ENCODE measurements at regions not wholly inside any gene's neighbourhood (a gene's known extent, or its start where the extent isn't known, plus 50 kb on each side); places are given as distances from the start of the nearest gene placed in this dataset.
A peak's percentile ranks its signal among the peaks of the same experiment; 100 is the strongest.

DNA sequence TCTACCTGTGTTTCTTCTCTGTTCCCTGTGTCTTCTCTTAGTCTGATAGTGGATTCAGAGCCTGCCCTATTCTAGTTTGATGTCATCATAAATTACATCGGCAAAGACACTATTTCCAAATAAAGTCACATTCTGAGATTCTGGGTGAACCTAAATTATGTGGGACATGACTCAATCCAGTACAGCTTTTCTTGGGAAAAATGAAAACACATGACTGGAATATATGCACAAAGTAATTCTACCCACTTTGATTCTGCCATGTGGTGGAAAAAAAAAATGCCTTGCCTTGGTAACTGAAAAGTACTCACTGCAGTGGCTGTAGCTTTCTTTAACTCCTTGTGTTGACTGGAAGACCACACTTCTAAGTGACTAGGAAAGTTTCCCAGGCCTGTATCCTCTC is 73.7 kb downstream of the LRATD1 start:
- Histone ChIP-seq H3K27ac (replicated peaks in 1 of 4) (no peak overlapping the region), H3K27me3 (no peaks in the 10 kb centered on the region), H3K36me3 (no peaks in the 10 kb centered on the region), H3K4me3 (no peak overlapping the region), H3K9me3 (no peaks in the 10 kb centered on the region), H3K4me1 (no peaks in the 10 kb centered on the region)
- WGBS, result 100% methylated on average over 1 of the region's 1 CpG
- intact Hi-C loops (cut with DNase I), result no loop called here
- DNase-seq (ENCODE audit: extremely low spot score), result no peak
- TF ChIP-seq POLR2AphosphoS5 (IDR thresholded peaks at IDR 0.05), result no peak
- TF ChIP-seq EP300 (IDR thresholded peaks at IDR 0.05), result no peak
- no peak for TF ChIP-seq POLR2A (IDR thresholded peaks at IDR 0.05; ENCODE audit: low read depth)
- no peak for TF ChIP-seq CTCF (IDR thresholded peaks at IDR 0.05)

GRCh38 chr2:14712111-14712510 is 79.6 kb downstream of the LRATD1 start:
- no peaks in the 10 kb centered on the region for H3K9me3 ChIP-seq
- TF ChIP-seq POLR2AphosphoS5 (IDR thresholded peaks at IDR 0.05), result no peak
- TF ChIP-seq POLR2A (IDR thresholded peaks at IDR 0.05; ENCODE audit: low read depth), result no peak
- TF ChIP-seq CTCF (IDR thresholded peaks at IDR 0.05), result no peak
- TF ChIP-seq EP300 (IDR thresholded peaks at IDR 0.05), result no peak
- no peak overlapping the region for H3K27ac ChIP-seq (replicated peaks in 1 of 4)
- H3K36me3 ChIP-seq, result no peaks in the 10 kb centered on the region
- no peak overlapping the region for H3K4me3 ChIP-seq
- H3K27me3 ChIP-seq, result no peaks in the 10 kb centered on the region
- 33% methylated on average over 5 of the region's 5 CpGs for WGBS
- peaks cover 0 to 14% (median 13%) of the 10 kb centered on the region in 4 donors for H3K4me1 ChIP-seq
- DNase-seq (ENCODE audit: extremely low spot score), result no peak
- intact Hi-C loops (cut with DNase I), result no loop called here

- TF ChIP-seq POLR2AphosphoS5 (IDR thresholded peaks at IDR 0.05) (no peak), EP300 (IDR thresholded peaks at IDR 0.05) (no peak), POLR2A (IDR thresholded peaks at IDR 0.05; ENCODE audit: low read depth) (no peak), CTCF (IDR thresholded peaks at IDR 0.05) (no peak)
- no peaks in the 10 kb centered on the region for H3K27me3 ChIP-seq
- peaks cover 0 to 14% (median 13%) of the 10 kb centered on the region in 4 donors for H3K4me1 ChIP-seq
- 57% methylated on average over 5 of the region's 5 CpGs for WGBS
- no peaks in the 10 kb centered on the region for H3K36me3 ChIP-seq
- H3K9me3 ChIP-seq, result no peaks in the 10 kb centered on the region
- no peak overlapping the region for H3K4me3 ChIP-seq
- peak; percentile 57 for DNase-seq (ENCODE audit: extremely low spot score)
- no peak overlapping the region for H3K27ac ChIP-seq (replicated peaks in 1 of 4)
- intact Hi-C loops (cut with DNase I), result no loop called here
Observed at GRCh38 chr2:14713248-14713647, 80.7 kb downstream of the LRATD1 start.

GRCh38 chr2:14715600-14715999 is 83.1 kb downstream of the LRATD1 start:
- H3K27me3 ChIP-seq, result no peaks in the 10 kb centered on the region
- intact Hi-C loops (cut with DNase I), result no loop called here
- no peak overlapping the region for H3K4me3 ChIP-seq
- H3K36me3 ChIP-seq, result no peaks in the 10 kb centered on the region
- no peak overlapping the region for H3K27ac ChIP-seq (replicated peaks in 1 of 4)
- DNase-seq (ENCODE audit: extremely low spot score), result no peak
- TF ChIP-seq EP300 (IDR thresholded peaks at IDR 0.05), result no peak
- TF ChIP-seq POLR2AphosphoS5 (IDR thresholded peaks at IDR 0.05), result no peak
- TF ChIP-seq CTCF (IDR thresholded peaks at IDR 0.05), result no peak
- TF ChIP-seq POLR2A (IDR thresholded peaks at IDR 0.05; ENCODE audit: low read depth), result no peak
- H3K9me3 ChIP-seq, result no peaks in the 10 kb centered on the region
- WGBS, result 93% methylated on average over 1 of the region's 1 CpG
- H3K4me1 ChIP-seq, result peaks cover 0 to 14% (median 13%) of the 10 kb centered on the region in 4 donors

- Histone ChIP-seq H3K4me1 (peaks cover 0 to 14% (median 13%) of the 10 kb centered on the region in 4 donors), H3K27ac (replicated peaks in 1 of 4) (no peak overlapping the region), H3K27me3 (no peaks in the 10 kb centered on the region), H3K4me3 (no peak overlapping the region), H3K36me3 (no peaks in the 10 kb centered on the region), H3K9me3 (no peaks in the 10 kb centered on the region)
- DNase-seq (ENCODE audit: extremely low spot score), result peak; percentile 45
- 20% methylated on average over 1 of the region's 1 CpG for WGBS
- no peak for TF ChIP-seq POLR2A (IDR thresholded peaks at IDR 0.05; ENCODE audit: low read depth)
- no peak for TF ChIP-seq POLR2AphosphoS5 (IDR thresholded peaks at IDR 0.05)
- no peak for TF ChIP-seq CTCF (IDR thresholded peaks at IDR 0.05)
- no peak for TF ChIP-seq EP300 (IDR thresholded peaks at IDR 0.05)
- intact Hi-C loops (cut with DNase I), result no loop called here
Observed at GRCh38 chr2:14716319-14716718, 83.8 kb downstream of the LRATD1 start.
